ENCODE measurements at regions not wholly inside any gene's neighbourhood (a gene's known extent, or its start where the extent isn't known, plus 50 kb on each side); places are given as distances from the start of the nearest gene placed in this dataset.

- TF ChIP-seq, protein P1, sequence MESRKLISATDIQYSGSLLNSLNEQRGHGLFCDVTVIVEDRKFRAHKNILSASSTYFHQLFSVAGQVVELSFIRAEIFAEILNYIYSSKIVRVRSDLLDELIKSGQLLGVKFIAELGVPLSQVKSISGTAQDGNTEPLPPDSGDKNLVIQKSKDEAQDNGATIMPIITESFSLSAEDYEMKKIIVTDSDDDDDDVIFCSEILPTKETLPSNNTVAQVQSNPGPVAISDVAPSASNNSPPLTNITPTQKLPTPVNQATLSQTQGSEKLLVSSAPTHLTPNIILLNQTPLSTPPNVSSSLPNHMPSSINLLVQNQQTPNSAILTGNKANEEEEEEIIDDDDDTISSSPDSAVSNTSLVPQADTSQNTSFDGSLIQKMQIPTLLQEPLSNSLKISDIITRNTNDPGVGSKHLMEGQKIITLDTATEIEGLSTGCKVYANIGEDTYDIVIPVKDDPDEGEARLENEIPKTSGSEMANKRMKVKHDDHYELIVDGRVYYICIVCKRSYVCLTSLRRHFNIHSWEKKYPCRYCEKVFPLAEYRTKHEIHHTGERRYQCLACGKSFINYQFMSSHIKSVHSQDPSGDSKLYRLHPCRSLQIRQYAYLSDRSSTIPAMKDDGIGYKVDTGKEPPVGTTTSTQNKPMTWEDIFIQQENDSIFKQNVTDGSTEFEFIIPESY (IDR thresholded peaks at IDR 0.05; ENCODE audit: borderline replicate concordance, low read depth), result no peak
- no peak for TF ChIP-seq POLR2AphosphoS5 (IDR thresholded peaks at IDR 0.05; ENCODE audit: low read depth, low read length)
Measured at GRCh38 chr9:90078988-90079421, 474.2 kb downstream of the GADD45G start.

Measured in SK-N-SH (cell line).